Medulla oblongata (tissue), 1 donor: ENCODE measurements at regions not wholly inside any gene's neighbourhood (a gene's known extent, or its start where the extent isn't known, plus 50 kb on each side); places are given as distances from the start of the nearest gene placed in this dataset.
"Not testable (repeated sequence)": the region's sequence is repeated elsewhere in the genome, so short reads cannot be mapped to it uniquely, and the experiment has no call there.

ENCODE experiments used
- DNase-seq: peaks from one replicate; pipeline ENCODE4 v3.0.0-alpha.2; 2015; ENCODE audit errors: extremely low spot score

DNA sequence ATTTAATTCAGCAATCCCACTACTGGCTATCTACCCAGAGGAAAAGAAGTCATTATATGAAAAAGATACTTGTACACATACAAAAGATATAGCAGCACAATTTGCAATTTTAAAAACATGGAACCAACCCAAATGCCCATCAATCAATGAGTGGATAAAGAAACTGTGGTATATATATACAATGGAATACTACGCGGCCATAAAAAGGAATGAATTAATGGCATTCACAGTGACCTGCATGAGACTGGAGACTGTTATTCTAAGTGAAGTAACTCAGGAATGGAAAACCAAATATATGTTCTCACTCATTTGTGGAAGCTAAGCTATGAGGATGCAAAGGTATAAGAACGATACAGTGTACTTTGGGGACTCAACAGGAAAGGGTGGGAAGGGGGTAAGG, 102.8 kb upstream of the KCNMA1 start:
- not testable (repeated sequence) for DNase-seq

GRCh38 chr10:77738496-77739158, 101.0 kb upstream of the KCNMA1 start:
- DNase-seq: no peak

DNA sequence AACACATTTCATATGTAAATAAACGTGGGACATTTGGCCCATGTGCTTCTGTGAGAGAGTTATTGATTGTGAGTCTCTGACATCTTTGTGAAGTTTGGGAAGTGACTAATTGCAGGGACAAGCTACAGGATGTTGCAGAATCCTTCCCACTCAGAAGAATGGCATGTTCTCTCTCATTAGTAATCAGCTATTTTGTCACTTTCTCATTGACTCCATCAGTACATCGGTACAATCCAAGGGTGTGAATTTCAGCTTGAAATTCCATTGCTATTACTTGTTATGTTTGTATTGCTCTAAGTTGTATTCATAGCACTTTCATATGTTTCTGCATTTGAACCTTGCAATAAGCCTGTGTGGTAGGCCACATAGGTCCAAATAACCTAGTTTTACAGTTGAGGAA, 100.0 kb upstream of the KCNMA1 start:
- DNase-seq: no peak

- not testable (repeated sequence) for DNase-seq
Measured at GRCh38 chr10:77735136-77735535, 97.5 kb upstream of the KCNMA1 start.

DNA sequence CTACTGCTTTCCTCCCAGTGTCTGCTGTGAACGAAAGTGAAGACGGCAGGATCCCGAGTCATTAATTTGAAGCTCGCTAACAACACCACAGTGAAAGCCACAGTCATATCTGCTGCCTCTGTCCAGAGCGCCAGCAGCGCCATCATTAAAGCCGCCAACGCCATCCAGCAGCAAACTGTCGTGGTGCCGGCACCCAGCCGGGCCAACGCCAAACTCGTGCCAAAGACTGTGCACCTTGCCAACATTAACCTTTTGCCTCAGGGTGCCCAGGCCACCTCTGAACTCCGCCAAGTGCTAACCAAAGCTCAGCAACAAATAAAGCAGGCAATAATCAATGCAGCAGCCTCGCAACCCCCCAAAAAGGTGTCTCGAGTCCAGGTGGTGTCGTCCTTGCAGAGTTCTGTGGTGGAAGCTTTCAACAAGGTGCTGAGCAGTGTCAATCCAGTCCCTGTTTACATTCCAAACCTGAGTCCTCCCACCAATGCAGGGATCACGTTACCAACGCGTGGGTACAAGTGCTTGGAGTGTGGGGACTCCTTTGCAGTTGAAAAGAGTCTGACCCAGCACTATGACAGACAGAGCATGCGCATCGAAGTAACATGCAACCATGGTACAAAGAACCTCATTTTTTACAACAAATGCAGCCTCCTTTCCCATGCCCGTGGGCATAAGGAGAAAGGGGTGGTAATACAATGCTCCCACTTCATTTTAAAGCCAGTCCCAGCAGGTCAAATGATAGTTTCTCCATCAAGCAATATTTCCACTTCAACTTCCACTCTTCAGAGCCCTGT, 94.8 kb upstream of the KCNMA1 start:
- no peak for DNase-seq

- DNase-seq: no peak
Measured at GRCh38 chr10:77727481-77727880, 89.9 kb upstream of the KCNMA1 start.

DNA sequence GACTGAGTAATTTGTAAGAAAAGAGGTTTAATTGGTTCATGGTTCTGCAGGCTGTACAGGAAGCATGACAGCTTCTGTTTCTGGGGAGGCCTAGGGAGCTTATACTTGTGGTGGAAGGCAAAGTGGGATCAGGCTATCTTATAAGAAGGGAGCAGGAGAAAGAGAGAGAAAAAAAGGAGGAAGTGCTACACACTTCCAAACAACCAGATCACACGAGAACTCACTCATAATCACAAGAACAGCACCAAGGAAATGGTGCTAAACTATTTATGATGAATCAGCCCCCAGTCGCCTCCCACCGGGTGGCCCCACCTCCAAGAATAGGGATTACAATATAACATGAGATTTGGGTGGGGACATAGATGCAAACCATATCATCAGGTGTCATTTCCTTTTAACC, 89.1 kb upstream of the KCNMA1 start:
- DNase-seq: no peak

DNA sequence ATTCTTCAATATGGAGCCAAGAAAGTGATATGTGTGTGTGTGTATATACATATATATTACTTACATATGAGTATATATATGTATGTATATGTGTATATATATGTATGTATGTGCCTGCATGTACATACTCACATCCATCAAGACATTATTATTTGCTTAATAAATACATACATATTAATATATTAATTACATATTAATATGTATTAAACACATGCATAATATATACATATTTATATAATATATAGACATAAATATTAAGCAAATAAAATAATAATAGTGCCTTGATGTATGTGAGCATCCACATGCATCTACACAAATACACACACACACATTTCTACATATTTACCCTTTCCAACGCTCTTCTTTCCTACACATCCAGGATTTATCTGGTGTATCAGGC, 88.7 kb upstream of the KCNMA1 start:
- DNase-seq: no peak

DNA sequence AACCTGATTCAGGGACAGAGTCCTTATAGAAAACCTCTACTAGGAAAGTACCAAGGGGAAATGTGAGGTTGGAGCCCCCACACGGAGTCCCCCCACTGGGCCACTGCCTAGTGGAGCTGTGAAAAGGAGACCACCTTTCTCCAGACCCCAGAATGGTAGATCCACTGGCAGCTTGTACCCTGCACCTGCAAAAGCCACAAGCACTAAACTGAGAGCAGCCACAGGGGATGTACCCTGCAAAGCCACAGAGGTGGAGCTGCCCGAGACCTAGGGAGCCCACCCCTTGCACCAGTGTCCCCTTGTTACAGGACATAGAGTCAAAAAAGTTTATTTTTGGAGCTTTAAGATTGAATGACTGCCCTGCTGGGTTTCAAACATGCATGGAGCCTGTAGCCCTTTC, 87.2 kb upstream of the KCNMA1 start:
- DNase-seq: no peak

GRCh38 chr10:77723376-77723775, 85.8 kb upstream of the KCNMA1 start:
- no peak for DNase-seq

DNA sequence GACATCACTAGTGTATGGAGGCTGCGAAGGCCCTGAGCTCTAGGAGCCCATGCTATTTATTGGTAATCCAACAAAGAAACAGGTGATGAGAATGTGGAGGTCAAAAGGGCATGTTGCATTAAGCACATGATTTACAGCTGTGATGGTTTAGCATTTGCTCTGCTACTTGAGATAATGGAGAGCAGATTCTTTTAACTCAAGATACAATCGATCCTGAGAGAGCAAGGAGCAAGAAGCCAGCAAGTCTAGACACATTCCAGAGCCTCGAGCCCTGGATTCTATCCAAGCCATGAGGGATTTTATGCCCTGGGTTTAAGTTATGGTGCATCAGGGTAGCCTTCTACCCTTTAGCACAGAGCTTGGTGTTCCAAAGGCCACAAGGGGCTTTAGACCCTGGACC, 85.3 kb upstream of the KCNMA1 start:
- not testable (repeated sequence) for DNase-seq

DNA sequence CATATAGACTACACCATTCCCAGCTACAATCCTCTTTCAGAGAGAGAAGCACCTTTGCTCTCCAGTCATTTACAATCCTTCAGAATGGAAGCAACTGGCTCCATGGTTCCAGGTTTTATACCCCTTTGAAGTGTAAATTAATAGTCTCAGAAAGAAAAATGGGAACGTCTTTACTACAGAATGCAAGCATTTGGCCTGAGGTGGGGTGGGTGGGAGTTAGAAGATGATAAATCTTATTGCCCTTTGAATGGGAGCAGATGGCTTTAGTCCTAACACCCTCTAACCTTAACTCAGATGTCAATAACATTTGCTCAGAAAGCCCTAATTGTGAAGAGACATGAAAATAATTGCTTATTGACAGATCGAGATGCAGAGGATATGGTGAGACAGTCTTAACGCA, 84.2 kb upstream of the KCNMA1 start:
- DNase-seq: no peak

DNA sequence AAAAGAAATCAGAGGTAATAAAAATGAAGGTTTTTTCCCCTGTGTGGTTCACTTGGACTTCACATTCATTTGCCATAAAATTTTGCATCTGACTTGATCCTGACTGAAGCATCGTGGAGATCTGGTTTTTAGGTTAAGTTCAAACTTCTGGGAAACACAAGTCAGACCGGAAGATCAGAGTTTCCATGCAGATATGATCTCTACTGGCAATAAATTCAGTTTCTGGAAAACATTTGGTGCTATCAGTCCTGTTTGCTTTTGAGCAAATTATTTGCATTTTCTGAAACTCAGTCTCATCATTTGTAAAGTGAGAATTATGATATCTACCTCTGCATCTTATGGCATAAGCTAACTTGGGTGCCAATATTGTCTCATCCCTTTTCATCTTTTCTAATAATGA, 81.3 kb upstream of the KCNMA1 start:
- no peak for DNase-seq

DNA sequence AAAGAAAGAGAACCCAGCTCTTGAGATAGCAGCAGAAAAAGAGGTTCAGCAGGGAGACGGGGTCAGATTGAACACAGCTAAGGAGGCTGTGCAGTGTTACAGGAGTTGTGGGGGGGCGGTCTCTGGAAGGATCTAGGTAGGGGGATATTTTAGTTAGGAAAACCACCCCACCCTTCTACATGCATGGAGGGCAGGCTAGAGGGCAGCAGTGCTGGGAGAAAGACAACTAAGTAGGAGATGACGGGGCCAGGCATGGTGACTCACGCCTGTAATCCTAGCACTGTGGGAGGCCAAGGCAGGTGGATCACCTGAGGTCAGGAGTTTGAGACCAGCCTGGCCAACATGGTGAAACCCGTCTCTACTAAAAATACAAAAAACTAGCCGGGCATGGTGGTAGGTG, 80.7 kb upstream of the KCNMA1 start:
- not testable (repeated sequence) for DNase-seq

- DNase-seq: no peak
Measured at GRCh38 chr10:77717336-77717735, 79.7 kb upstream of the KCNMA1 start.

DNA sequence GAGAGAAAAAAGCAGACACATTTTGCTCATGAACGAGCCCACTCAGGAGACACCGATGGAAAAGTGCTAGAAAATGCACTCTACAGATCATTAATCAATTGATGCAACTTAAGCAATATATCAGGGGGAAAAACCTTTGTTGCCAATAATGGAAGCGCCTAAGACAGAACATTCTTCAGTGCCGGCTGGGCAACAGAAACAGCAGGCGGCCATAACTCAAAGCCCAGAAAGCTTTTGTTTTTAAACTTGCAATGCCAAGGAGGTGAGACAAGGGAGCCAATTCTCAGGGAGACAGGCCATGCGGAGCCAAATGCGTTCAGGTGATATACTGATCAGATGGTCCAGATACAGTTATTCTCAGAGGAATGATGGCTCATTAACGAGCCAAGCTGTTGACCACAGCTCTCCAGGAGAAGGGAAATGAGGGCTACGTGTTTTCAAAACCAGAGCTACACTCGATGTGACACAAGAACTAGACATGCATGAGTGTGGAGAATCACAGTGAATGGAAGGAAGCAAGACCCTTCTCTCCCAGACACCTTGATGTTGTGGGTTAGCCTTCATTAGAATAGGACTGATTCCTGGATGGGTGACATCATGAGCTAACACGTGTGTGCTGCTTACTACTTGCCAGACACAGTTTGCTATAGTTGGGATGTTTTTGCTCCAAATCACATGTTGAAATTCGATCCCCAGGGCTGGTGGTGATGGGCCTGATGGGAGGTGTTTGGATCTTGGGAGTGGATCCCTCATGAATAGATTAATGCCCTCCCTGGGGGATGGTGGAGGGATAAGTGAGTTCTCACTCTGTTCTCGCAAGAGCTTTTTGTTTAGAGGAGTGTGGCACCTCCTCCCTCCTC, 79.1 kb upstream of the KCNMA1 start:
- no peak for DNase-seq

- DNase-seq: no peak
Measured at GRCh38 chr10:77715536-77715935, 77.9 kb upstream of the KCNMA1 start.

GRCh38 chr10:77715088-77715487, 77.5 kb upstream of the KCNMA1 start:
- no peak for DNase-seq

DNA sequence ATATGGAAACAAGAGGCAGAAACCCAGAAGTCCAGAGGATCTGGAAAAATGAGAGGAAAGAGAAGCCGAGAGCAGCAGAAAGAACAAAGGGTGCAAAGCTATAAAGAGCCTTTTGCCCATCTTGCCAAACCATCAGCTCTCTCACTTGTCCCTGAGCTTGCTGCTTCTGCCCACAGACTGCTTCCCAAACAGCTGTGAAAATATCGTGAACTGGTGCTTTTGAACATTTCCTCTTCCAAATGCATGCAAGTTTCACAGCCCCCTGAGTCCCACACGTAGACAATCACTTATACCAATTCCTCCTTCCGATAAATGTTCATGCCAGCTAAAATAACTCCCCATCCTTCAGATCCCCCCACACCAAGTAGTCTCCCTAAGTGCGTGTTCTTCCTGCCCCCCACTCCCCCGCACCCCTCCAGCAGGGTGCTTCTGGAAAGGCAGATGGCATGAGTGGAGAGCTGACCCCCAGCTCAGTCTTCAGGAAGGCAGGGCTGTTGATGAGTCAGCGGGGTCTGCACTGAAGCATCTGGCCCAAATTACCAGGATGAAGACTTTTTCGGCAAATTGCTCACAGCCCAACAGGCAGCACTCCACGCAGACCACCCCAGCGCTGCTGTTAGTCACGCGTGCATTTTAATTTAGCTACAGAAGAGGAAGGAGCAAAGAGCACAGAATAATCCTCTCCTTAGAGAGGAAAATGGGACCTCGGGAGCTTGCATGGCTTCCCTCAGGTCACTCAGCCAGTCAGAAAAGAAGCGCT, 76.1 kb upstream of the KCNMA1 start:
- no peak for DNase-seq

- no peak for DNase-seq
Measured at GRCh38 chr10:77712207-77712606, 74.6 kb upstream of the KCNMA1 start.

DNA sequence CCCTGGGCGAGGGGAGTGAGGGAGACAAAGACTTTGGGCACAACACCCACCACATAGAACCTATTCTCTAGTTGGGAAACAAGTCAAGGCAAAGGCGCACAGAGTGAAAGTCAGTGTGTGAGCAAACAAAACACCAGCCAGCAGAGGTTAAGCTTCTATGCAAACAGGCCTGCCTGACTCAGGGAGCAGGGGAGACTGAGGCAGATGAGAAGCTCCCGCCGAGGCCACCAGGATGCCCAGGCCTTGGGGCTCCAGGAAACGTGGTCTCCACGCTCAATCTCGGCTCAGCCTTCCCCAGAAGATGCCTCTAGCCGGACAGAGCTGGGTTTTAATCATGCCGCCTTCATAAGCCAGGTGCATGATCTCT, 74.1 kb upstream of the KCNMA1 start:
- no peak for DNase-seq
